ENCODE measurements at regions not wholly inside any gene's neighbourhood (a gene's known extent, or its start where the extent isn't known, plus 50 kb on each side); places are given as distances from the start of the nearest gene placed in this dataset.

DNA sequence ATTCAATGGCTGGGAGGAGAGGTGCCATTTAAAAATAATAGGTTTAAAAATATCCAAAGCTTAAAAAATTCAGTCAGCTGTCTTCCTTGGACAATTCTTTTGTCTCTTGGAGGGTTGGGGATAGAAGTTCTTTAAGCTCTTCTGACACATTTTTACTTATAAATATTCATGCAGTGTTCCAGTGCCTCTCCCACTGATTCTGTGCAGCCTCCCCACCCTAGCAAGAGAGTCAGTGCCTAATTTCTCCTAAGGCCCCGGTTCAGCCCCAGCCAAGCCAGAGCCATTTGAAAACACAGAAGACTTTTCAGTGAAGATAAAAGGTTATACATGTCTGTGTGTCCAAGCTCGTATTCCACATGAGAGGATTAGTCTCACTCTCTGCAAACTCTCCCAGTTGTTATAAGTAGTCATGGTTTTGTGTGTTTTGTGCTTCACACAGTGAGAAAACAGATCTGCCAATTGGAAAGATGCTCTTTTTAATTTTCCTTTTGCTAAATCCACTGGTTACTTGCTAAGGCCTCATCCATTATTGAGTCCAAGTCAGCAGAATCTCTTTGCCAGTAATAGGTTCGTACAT is 141.3 kb downstream of the CD47 start:
- no peak overlapping the region for H2AFZ ChIP-seq (ENCODE audit: low read length)
- 90% methylated on average over 3 of the region's 3 CpGs; no CpG with 5 or more reads in 1 of the 2 experiments for WGBS, 2 experiments (ENCODE audit: extremely low coverage in 1 of 2, insufficient coverage in 1 of 2, insufficient read length in 1 of 2, insufficient replicate concordance in 2 of 2, low coverage in 1 of 2, low lambda C conversion rate in 2 of 2, missing lambda C conversion rate in 1 of 2)
- CTCF ChIA-PET (ENCODE audit: partially characterized antibody): interaction anchor here (0.9 to 2.1 kb wide), 3 partner anchors 12 to 22 kb away, joined by 3 to 5 read pairs (median 3); no protein-coding TSS in a partner anchor
- H3K27ac ChIP-seq (ENCODE audit: low read depth, low read length): no peak overlapping the region
- no peak overlapping the region for H3K18ac ChIP-seq (ENCODE audit: extremely low read depth, low read length)
- H3K14ac ChIP-seq (ENCODE audit: insufficient read length): no peak overlapping the region
- H4K91ac ChIP-seq (replicated peaks; ENCODE audit: insufficient read length, low read length): no peak overlapping the region
- H3K4ac ChIP-seq (replicated peaks; ENCODE audit: insufficient read length, low read depth, low read length): no peak overlapping the region
- TF ChIP-seq BRCA1 (IDR thresholded peaks at IDR 0.05; ENCODE audit: low read depth, low read length) (no peak), TBP (IDR thresholded peaks at IDR 0.05; ENCODE audit: low read depth, low read length) (no peak), SIN3A (conservative IDR thresholded peaks at IDR 0.05 in 1 of 2, IDR thresholded peaks at IDR 0.05 in 1 of 2; ENCODE audit: low read depth in 1 of 2, low read length in 2 of 2) (no peak), ASH2L (IDR thresholded peaks at IDR 0.05; ENCODE audit: low read length) (no peak), JUN (IDR thresholded peaks at IDR 0.05; ENCODE audit: low read depth, low read length) (no peak), HDAC2 (IDR thresholded peaks at IDR 0.05; ENCODE audit: borderline replicate concordance in 1 of 2, low read depth in 2 of 2, low read length in 2 of 2) (no peak), POU5F1 (IDR thresholded peaks at IDR 0.05; ENCODE audit: low read depth, low read length) (no peak), TEAD4 (IDR thresholded peaks at IDR 0.05; ENCODE audit: low read depth, low read length) (no peak)
- TF ChIP-seq, protein P1, sequence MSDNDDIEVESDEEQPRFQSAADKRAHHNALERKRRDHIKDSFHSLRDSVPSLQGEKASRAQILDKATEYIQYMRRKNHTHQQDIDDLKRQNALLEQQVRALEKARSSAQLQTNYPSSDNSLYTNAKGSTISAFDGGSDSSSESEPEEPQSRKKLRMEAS (IDR thresholded peaks at IDR 0.05): no peak
- H3K56ac ChIP-seq (replicated peaks; ENCODE audit: insufficient read length, low read depth, low read length): no peak overlapping the region
- POLR2A ChIA-PET (ENCODE audit: partially characterized antibody): no interaction called here
- H2AK5ac ChIP-seq (ENCODE audit: low read depth, low read length): no peak overlapping the region
- no peaks in the 10 kb centered on the region; a peak in 1 of 7 replicates for H3K4me1 ChIP-seq (replicated peaks in 1 of 4; ENCODE audit: control insufficient read depth in 3 of 4, insufficient read depth in 4 of 4, low read length in 3 of 4)
- H3K27me3 ChIP-seq (replicated peaks in 1 of 4; ENCODE audit: control insufficient read depth in 3 of 4, extremely low read depth in 1 of 4, insufficient read depth in 3 of 4, low read length in 3 of 4): peaks cover 0 to 1% (median 0%) of the 10 kb centered on the region in 4 experiments; a peak in 1 of 7 replicates
- no peak overlapping the region for H2BK20ac ChIP-seq (ENCODE audit: low read length)
- no peaks in the 10 kb centered on the region for H4K20me1 ChIP-seq (replicated peaks in 1 of 2; ENCODE audit: control insufficient read depth in 1 of 2, insufficient read depth in 2 of 2, low read length in 2 of 2)
- DNase-seq (ENCODE audit: low read depth in 1 of 2, low spot score in 2 of 2) (no peak), FAIRE-seq (no peak)
- no peak overlapping the region for H3K4me3 ChIP-seq (ENCODE audit: extremely low read depth in 1 of 4, insufficient read depth in 2 of 4, low read depth in 3 of 4, low read length in 4 of 4)
- H3K79me1 ChIP-seq (ENCODE audit: low read depth, low read length): no peaks in the 10 kb centered on the region
- no peak overlapping the region for H3K23ac ChIP-seq (ENCODE audit: insufficient read length)
- no peaks in the 10 kb centered on the region for H3K36me3 ChIP-seq (ENCODE audit: control insufficient read depth in 2 of 4, insufficient read depth in 4 of 4, low read length in 3 of 4)
- no peak overlapping the region for H2BK5ac ChIP-seq (ENCODE audit: low read depth, low read length)
- H3K9ac ChIP-seq (replicated peaks in 1 of 4; ENCODE audit: extremely low read depth in 1 of 4, low read depth in 3 of 4, low read length in 3 of 4): no peak overlapping the region
- H4K8ac ChIP-seq (ENCODE audit: extremely low read depth, insufficient read depth, low read length): no peak overlapping the region
- H2BK120ac ChIP-seq (replicated peaks; ENCODE audit: low read depth, low read length): no peak overlapping the region
- no peaks in the 10 kb centered on the region for H3K9me3 ChIP-seq (ENCODE audit: insufficient read depth in 2 of 2, low read depth in 1 of 2, low read length in 1 of 2)
- H3K79me2 ChIP-seq (ENCODE audit: control insufficient read depth in 1 of 2, insufficient read depth in 2 of 2, low read length in 2 of 2): no peaks in the 10 kb centered on the region
- H2BK15ac ChIP-seq (ENCODE audit: low read length): no peak overlapping the region
- no peaks in the 10 kb centered on the region for H3K23me2 ChIP-seq (ENCODE audit: low read depth, low read length)
- H4K5ac ChIP-seq (ENCODE audit: insufficient read length, low read depth, low read length): no peak overlapping the region
- H2BK12ac ChIP-seq (ENCODE audit: low read depth, low read length): no peak overlapping the region
- H3K4me2 ChIP-seq (ENCODE audit: insufficient read depth in 1 of 2, low read depth in 2 of 2, low read length in 2 of 2): no peak overlapping the region
